ENCODE measurements at regions not wholly inside any gene's neighbourhood (a gene's known extent, or its start where the extent isn't known, plus 50 kb on each side); places are given as distances from the start of the nearest gene placed in this dataset.

- no peak for DNase-seq
Measured at GRCh38 chr2:57536535-57537231, 509.9 kb upstream of the VRK2 start.

DNA sequence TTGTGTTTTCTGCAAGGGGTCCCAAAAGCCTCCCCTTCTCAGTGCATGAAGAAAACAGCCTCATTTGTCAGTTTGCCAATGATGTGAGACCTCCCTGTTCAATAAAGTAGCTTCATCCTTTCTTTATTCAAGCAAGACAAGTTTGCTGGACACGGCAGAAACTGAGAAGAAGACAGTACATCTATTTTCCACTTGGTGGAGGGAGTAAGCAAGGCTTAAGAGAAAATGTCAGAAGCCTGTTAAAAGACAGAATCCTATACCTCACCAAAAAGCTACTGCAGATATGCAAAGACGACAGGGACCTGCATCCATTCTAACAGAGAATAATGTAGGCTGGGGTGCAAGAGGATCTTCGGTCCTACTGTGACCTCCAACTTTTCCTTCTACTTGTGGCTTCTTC is 506.8 kb upstream of the VRK2 start:
- no peak for DNase-seq

- no peak for DNase-seq
Measured at GRCh38 chr2:57542081-57542480, 504.5 kb upstream of the VRK2 start.

DNA sequence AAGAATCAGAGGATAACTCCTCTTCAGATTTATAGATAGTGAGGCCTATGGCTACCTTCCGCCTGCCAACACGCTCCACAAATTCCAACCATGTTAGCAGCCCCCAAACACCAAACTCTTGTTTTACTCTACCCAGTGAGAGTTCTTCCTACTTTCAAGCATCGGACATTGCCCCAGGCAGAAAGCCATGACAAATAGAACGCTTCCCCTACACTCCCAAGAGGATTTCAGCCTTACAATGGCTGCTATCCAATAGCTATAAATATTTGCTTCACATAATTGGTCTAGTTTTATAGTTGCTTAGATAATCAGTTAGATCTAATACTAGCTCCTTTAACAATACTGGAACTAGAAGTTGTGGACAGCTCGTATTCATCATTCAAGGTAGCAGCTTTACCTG is 503.4 kb upstream of the VRK2 start:
- no peak for DNase-seq

- no peak for DNase-seq
Measured at GRCh38 chr2:57544624-57545023, 502.0 kb upstream of the VRK2 start.

DNA sequence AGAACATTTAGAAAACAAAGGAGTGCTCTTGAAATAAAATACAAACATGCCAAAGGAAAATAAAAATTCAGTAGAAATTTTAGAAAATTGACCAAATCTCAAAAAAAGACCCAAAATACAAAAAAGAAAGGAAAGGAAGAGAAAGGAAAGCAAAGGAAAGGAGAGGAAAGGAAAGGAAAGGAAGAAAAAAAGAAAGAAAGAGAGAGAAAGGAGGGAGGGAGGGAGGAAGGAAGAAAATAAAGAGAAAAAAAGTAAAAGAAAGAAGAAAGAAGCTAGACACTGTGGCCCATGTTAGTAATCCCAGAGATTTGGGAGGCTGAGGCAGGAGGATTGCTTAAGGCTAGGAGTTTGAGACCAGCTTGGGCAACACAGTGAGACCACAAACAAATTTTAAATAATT is 500.1 kb upstream of the VRK2 start:
- no peak for DNase-seq

DNA sequence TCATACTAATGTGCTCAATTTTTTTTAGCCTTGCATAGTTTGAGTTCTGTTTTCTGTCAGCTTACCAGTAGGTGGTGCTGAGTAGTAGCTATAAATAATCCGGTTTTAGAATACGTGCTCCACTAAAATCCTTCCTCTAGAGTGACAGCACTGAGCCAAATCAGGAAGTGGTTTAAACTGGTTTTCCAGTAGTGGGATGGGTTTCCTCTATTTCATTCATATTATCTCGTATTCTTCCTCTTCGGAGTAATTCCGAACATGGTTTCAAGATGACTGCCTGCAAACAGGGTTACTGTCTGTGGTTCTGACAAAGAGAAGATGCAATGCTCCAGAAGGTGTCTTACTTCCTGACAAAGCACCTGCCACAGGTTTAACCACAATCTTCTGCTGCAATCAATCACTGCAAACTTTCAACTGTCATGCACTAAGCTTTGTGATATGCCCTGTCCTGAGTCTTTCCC is 496.9 kb upstream of the VRK2 start:
- DNase-seq, result no peak

DNA sequence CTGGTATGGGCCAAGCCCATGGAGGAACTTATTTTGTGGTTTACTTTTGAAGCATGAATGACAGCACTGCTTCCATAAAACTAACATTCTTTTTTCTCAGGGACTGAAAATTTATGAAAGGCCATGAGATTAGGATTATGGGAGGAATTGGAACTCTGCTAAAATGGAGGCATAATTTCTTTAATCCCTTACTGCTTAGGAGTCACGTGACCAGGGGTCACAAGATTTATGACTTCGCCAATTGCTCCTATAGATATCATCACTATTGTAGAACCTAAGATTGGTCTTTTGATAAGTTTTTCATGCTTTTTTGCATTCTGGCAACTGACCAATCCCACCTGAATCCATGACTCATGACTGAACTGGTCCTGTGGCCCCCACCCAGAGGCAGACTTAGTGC is 495.7 kb upstream of the VRK2 start:
- no peak for DNase-seq

- no peak for DNase-seq
Measured at GRCh38 chr2:57552885-57553284, 493.7 kb upstream of the VRK2 start.

DNA sequence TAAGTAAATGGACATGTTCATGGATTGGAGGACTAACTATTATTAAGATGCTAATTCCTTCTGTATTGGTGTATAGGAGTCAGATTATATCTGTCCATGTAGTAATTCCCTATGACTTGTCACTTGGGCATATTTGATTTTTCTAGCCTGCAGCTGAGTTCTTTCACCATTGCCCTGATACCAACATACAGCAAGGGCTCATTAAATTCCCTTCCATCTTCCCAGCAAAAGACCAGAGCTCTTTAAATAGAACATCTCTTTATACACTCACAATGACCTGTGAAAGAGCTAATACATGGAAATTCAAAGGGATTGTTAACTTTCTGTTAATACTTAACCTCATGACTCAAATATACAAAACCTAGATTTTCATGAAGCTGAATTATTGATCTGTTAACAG is 492.3 kb upstream of the VRK2 start:
- DNase-seq, result no peak

GRCh38 chr2:57558312-57558711 is 488.3 kb upstream of the VRK2 start:
- no peak for DNase-seq

- DNase-seq, result no peak
Measured at GRCh38 chr2:57562495-57562894, 484.1 kb upstream of the VRK2 start.

DNA sequence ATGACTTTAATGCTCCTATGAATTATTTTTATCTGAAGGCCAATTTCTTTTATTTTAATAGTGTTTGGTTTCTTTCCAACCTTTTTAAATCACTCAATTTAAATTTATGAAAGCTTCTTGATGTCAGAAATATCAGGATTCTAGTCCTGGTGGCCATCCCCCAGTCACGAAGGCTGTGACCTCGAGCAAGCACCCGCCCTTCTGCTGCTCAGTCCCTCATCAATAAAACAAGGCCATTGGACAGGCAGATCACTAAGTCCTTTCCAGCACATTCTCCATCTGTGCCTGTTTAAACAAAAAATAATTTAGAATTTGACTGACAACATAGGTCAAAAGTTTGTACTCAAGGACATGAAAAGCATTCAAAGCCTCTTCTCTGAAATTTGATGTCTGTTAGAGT is 483.6 kb upstream of the VRK2 start:
- DNase-seq, result no peak

DNA sequence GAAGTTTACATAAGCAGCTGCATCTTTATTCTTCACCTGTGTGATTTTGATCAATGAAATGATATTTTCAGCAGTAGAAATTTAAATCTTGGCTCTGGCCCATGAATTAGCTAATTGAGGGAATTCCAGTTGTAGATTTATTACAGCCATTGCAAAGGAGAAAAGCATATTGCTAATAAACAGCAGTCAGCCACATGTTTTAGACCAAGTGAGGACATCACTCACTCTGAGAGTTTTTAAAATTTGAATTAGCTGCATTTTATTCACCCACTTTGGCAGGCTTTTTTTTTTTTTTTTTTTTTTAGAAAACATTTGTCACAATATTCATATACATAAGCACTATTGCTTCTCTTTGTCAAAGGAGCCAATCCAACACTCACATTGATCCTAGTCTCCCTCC is 479.4 kb upstream of the VRK2 start:
- DNase-seq, result no peak

- no peak for DNase-seq
Measured at GRCh38 chr2:57569396-57569795, 477.2 kb upstream of the VRK2 start.

- no peak for DNase-seq
Measured at GRCh38 chr2:57570961-57571360, 475.6 kb upstream of the VRK2 start.

- DNase-seq, result no peak
Measured at GRCh38 chr2:57575700-57576268, 470.8 kb upstream of the VRK2 start.

DNA sequence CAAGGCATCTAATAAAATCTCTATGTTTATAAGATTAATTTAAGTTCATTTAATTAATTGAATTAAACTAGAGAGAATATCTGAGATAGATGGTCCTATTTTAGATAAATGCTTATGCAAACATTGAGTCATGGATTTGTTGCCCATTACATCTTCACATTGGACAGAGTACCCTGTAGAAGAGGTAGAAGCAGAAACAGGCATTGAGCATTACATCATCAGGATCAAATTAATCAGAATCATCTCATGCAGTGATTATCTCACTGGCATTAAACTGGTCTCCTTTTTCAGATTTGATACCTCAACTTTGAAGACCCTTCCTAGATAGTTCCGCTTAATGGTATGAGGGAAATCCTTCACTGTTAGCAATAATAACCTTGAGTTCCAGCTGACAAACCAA is 469.6 kb upstream of the VRK2 start:
- DNase-seq, result no peak

- no peak for DNase-seq
Measured at GRCh38 chr2:57597940-57598339, 448.7 kb upstream of the VRK2 start.

- no peak for DNase-seq
Measured at GRCh38 chr2:57598551-57598950, 448.1 kb upstream of the VRK2 start.

GRCh38 chr2:57602733-57603132 is 443.9 kb upstream of the VRK2 start:
- DNase-seq, result no peak

GRCh38 chr2:57614988-57615387 is 431.6 kb upstream of the VRK2 start:
- no peak for DNase-seq

GRCh38 chr2:57615855-57616556 is 430.6 kb upstream of the VRK2 start:
- DNase-seq, result no peak

DNA sequence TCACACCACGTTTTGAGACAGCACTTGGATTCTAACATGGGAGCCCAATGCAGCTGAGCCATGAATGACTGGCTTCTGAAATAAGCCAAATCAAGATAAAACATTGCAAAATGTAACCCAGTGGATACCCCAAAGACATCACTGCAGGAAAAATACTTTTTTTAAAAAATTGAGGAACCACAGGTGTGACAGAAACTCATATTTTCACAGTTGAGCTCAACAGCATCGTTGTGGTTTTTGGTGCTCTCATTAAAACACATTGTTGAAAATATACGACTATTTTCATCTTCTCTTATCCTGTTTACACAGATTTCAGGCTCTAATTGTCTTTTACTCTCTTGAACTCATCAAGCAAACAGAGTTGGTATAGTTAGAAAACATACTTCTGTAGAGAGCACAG is 429.3 kb upstream of the VRK2 start:
- DNase-seq, result no peak
